IMR-90 (cell line): ENCODE measurements at regions not wholly inside any gene's neighbourhood (a gene's known extent, or its start where the extent isn't known, plus 50 kb on each side); places are given as distances from the start of the nearest gene placed in this dataset.

Experiments used
- ATAC-seq: fragments of 200-7000 bp; cut with Tn5 transposase; 2 replicates; pipeline ENCODE4 v1.9.1; 2020; ENCODE audit warnings: low read depth, mild to moderate bottlenecking, moderate library complexity
- BruUV-seq: library from RNA; stranded (reverse); fragments of 400-500 nt; replicated peaks from 2 replicates; lab custom pipeline; 2021; lab: Mats Ljungman, UMichigan
- CTCF ChIA-PET: fragments of 300-600 bp; formaldehyde crosslinking; extraction: SDS; loops from one replicate; lab custom pipeline; 2021; ENCODE audit warnings: antibody characterized with exemption; lab: Yijun Ruan, JAX
- POLR2A ChIA-PET: fragments of 300-600 bp; sonication (Branson Sonifier 250); formaldehyde crosslinking; loops from one replicate; lab custom pipeline; 2022; ENCODE audit warnings: antibody characterized with exemption; ENCODE audit not compliant: unreplicated experiment; lab: Charles Lee
- DNase-seq: peaks from one replicate; pipeline ENCODE4 v3.0.0; 2013
- H2AFZ ChIP-seq: replicated peaks from 2 replicates; pipeline ENCODE3; 2013; ENCODE audit warnings: low read length, mild to moderate bottlenecking; ENCODE audit not compliant: poor library complexity
- H2AK5ac ChIP-seq: 2 replicates; pipeline ENCODE4 v1.6.1; 2013; ENCODE audit warnings: low read depth, low read length, inconsistent platforms
- H2AK9ac ChIP-seq: replicated peaks from 2 replicates; pipeline ENCODE3; 2013; ENCODE audit warnings: mild to moderate bottlenecking, low read depth, low read length, moderate library complexity; ENCODE audit not compliant: poor library complexity
- H2BK120ac ChIP-seq: 2 replicates; pipeline ENCODE4 v1.6.1; 2013; ENCODE audit warnings: low read depth, low read length, inconsistent platforms
- H2BK15ac ChIP-seq: 3 replicates; pipeline ENCODE4 v1.6.1; 2013; ENCODE audit warnings: low read depth, low read length, inconsistent platforms
- H2BK20ac ChIP-seq: 2 replicates; pipeline ENCODE4 v1.6.1; 2013; ENCODE audit warnings: low read depth, mild to moderate bottlenecking, inconsistent platforms, low read length, moderate library complexity
- H2BK5ac ChIP-seq: 2 replicates; pipeline ENCODE4 v1.6.1; 2013; ENCODE audit warnings: mild to moderate bottlenecking, low read depth, low read length, inconsistent platforms; ENCODE audit not compliant: poor library complexity, severe bottlenecking
- H3K14ac ChIP-seq: replicated peaks from 2 replicates; pipeline ENCODE4 v1.6.1; 2013; ENCODE audit warnings: low read depth, low read length, inconsistent platforms
- H3K18ac ChIP-seq: 2 replicates; pipeline ENCODE4 v1.6.1; 2013; ENCODE audit warnings: low read depth, low read length, control low read depth
- H3K23ac ChIP-seq: 2 replicates; pipeline ENCODE4 v1.6.1; 2013; ENCODE audit warnings: low read depth, low read length, inconsistent platforms
- H3K27ac ChIP-seq: 2 replicates; pipeline ENCODE4 v1.5.1; 2013; ENCODE audit warnings: mild to moderate bottlenecking, control low read depth, low read length; ENCODE audit not compliant: insufficient read depth
- H3K27me3 ChIP-seq: 2 replicates; pipeline ENCODE4 v1.6.1; 2013; ENCODE audit warnings: low read length; ENCODE audit not compliant: control insufficient read depth, insufficient read depth
- H3K36me3 ChIP-seq: 2 replicates; pipeline ENCODE4 v1.6.1; 2013; ENCODE audit warnings: low read length, mixed read lengths; ENCODE audit not compliant: control insufficient read depth, insufficient read depth
- H3K4ac ChIP-seq: 2 replicates; pipeline ENCODE4 v1.6.1; 2013; ENCODE audit warnings: low read depth, low read length, inconsistent platforms
- H3K4me1 ChIP-seq: 2 replicates; pipeline ENCODE4 v1.6.1; 2013; ENCODE audit warnings: low read length, mixed read lengths; ENCODE audit not compliant: control insufficient read depth, insufficient read depth
- H3K4me2 ChIP-seq: 2 replicates; pipeline ENCODE4 v1.6.1; 2013; ENCODE audit warnings: low read depth, mild to moderate bottlenecking, control low read depth, low read length, moderate library complexity
- H3K4me3 ChIP-seq: 2 replicates; pipeline ENCODE4 v1.5.1; 2013; ENCODE audit warnings: low read depth, mild to moderate bottlenecking, control low read depth, low read length, moderate library complexity; ENCODE audit not compliant: insufficient read depth
- H3K56ac ChIP-seq: 2 replicates; pipeline ENCODE4 v1.6.1; 2013; ENCODE audit warnings: low read length, inconsistent platforms; ENCODE audit not compliant: insufficient read depth; ENCODE audit errors: extremely low read depth
- H3K79me1 ChIP-seq, 2 experiments: 2 replicates each; pipeline ENCODE4 v1.6.1; 2013; ENCODE audit warnings: low read length in 2 of 2, inconsistent platforms in 1 of 2, low read depth in 1 of 2
- H3K9ac ChIP-seq: 2 replicates; pipeline ENCODE4 v1.6.1; 2013; ENCODE audit warnings: low read depth, low read length, control low read depth
- H3K9me1 ChIP-seq: 2 replicates; pipeline ENCODE4 v1.6.1; 2013; ENCODE audit warnings: low read length, inconsistent platforms; ENCODE audit not compliant: insufficient read depth
- H3K9me3 ChIP-seq: 2 replicates; pipeline ENCODE4 v1.6.1; 2013; ENCODE audit warnings: low read length; ENCODE audit not compliant: control insufficient read depth, insufficient read depth
- H4K20me1 ChIP-seq: 2 replicates; pipeline ENCODE4 v1.6.1; 2013; ENCODE audit warnings: low read length, inconsistent platforms; ENCODE audit not compliant: insufficient read depth
- H4K5ac ChIP-seq: 2 replicates; pipeline ENCODE4 v1.6.1; 2013; ENCODE audit warnings: mild to moderate bottlenecking, low read depth, low read length, control low read depth
- H4K8ac ChIP-seq, 2 experiments: 2 replicates each; pipeline ENCODE4 v1.6.1; 2013; ENCODE audit warnings: low read depth in 2 of 2, low read length in 2 of 2, control low read depth in 1 of 2, inconsistent platforms in 1 of 2
- H4K91ac ChIP-seq: 2 replicates; pipeline ENCODE4 v1.6.1; 2013; ENCODE audit warnings: low read depth, low read length, inconsistent platforms; ENCODE audit not compliant: insufficient read depth
- BHLHE40 ChIP-seq: fragments of 150-350 bp; IDR thresholded peaks from 2 replicates; pipeline ENCODE4 v1.6.1; 2016; ENCODE audit warnings: mild to moderate bottlenecking, low read depth, low read length
- MXI1 ChIP-seq: IDR thresholded peaks from 2 replicates; pipeline ENCODE4 v1.6.1; 2012; ENCODE audit warnings: low read depth, mild to moderate bottlenecking, low read length, moderate library complexity, borderline replicate concordance
- POLR2A ChIP-seq: IDR thresholded peaks from 2 replicates; pipeline ENCODE4 v1.6.1; 2012; ENCODE audit warnings: mild to moderate bottlenecking, low read depth, low read length
- RFX5 ChIP-seq: IDR thresholded peaks from 2 replicates; pipeline ENCODE4 v1.8.0; 2012; ENCODE audit warnings: low read depth, mild to moderate bottlenecking, low read length, moderate library complexity
- USF2 ChIP-seq: fragments of 150-350 bp; IDR thresholded peaks from 2 replicates; pipeline ENCODE4 v1.6.1; 2017; ENCODE audit warnings: mild to moderate bottlenecking, antibody characterized with exemption, low read length, low read depth
- WGBS, 2 experiments: methylation state at CpG; one replicate each; pipeline versions ENCODE4 v1.1.5 to v1.1.7; 2013; ENCODE audit warnings: missing lambda C conversion rate in 2 of 2; ENCODE audit not compliant: insufficient read length in 1 of 2; ENCODE audit errors: extremely low coverage in 2 of 2; 5-methylcytosine and 5-hydroxymethylcytosine counted together
- dilution Hi-C: fragments of 300-500 bp; cut with HindIII; formaldehyde crosslinking; loops from one replicate; pipeline ENCODE4 v1.14.3; 2018; ENCODE audit warnings: low sequenced_read_pairs; ENCODE audit not compliant: unreplicated experiment
- in situ Hi-C: fragments of 300-500 bp; cut with MboI; formaldehyde crosslinking; loops from 3 replicates; pipeline ENCODE4 v1.14.3; 2019; ENCODE audit warnings: low sequenced_read_pairs, inconsistent platforms, mixed read lengths
- intact Hi-C: fragments of 100-400 bp; cut with micrococcal nuclease; formaldehyde crosslinking; loops from 2 replicates; pipeline ENCODE4 v1.10.0; 2022

GRCh38 chr5:135221696-135222095 lies 177.3 kb downstream of the MACROH2A1 start:
- in situ Hi-C loops = no loop called here

More at GRCh38 chr5:135221696-135222095, 177.3 kb downstream of the MACROH2A1 start:
- ChIA-PET POLR2A (no interaction called here), CTCF (no interaction called here)
- H2BK20ac ChIP-seq = no peak overlapping the region; the same call in 1 of the 2 replicates
- H3K18ac ChIP-seq = no peak overlapping the region
- BruUV-seq = no TSS peak
- no peaks in the 10 kb centered on the region for H3K36me3 ChIP-seq
- H2BK15ac ChIP-seq = no peak overlapping the region; the same call in 1 of the 3 replicates
- no peak overlapping the region for H3K4me2 ChIP-seq
- peak overlapping the region; percentile 35; the same call in 1 of the 2 replicates for H3K4ac ChIP-seq
- 0 out of 2 replicates have a peak overlapping the region, but pooled peaks have one; percentile 17 for H3K14ac ChIP-seq
- no peak overlapping the region for H4K5ac ChIP-seq
- H3K79me1 ChIP-seq = peaks cover 0 to 4% of the 10 kb centered on the region in 2 experiments; a peak in 1 of 4 replicates
- DNase-seq (no peak), ATAC-seq (no peak)
- no peak overlapping the region for H3K56ac ChIP-seq
- no peak overlapping the region for H3K4me3 ChIP-seq
- H3K9me3 ChIP-seq = no peaks in the 10 kb centered on the region
- dilution Hi-C loops = no loop called here
- peaks cover 2% of the 10 kb centered on the region; the same call in 1 of the 2 replicates for H3K4me1 ChIP-seq
- peaks cover 5% of the 10 kb centered on the region; the same call in 1 of the 2 replicates for H3K27me3 ChIP-seq
- TF ChIP-seq USF2 = no peak
- no peak for TF ChIP-seq POLR2A
- no peak for TF ChIP-seq RFX5
- no peak for TF ChIP-seq BHLHE40
- TF ChIP-seq MXI1 = no peak
- H2BK5ac ChIP-seq = no peak overlapping the region
- no peak overlapping the region for H3K27ac ChIP-seq
- no peak overlapping the region for H4K91ac ChIP-seq
- no peak overlapping the region for H3K23ac ChIP-seq
- intact Hi-C loops = no loop called here
- peaks cover 7% of the 10 kb centered on the region; the same call in 1 of the 2 replicates for H3K9me1 ChIP-seq
- H2AK5ac ChIP-seq = no peak overlapping the region
- no peak overlapping the region for H2AFZ ChIP-seq
- no peak overlapping the region for H2BK120ac ChIP-seq
- WGBS, 2 experiments = no CpG with 5 or more reads among the region's 2 CpGs
- no peak overlapping the region for H2AK9ac ChIP-seq
- no peaks in the 10 kb centered on the region for H4K20me1 ChIP-seq
- no peak overlapping the region for H4K8ac ChIP-seq
- no peak overlapping the region for H3K9ac ChIP-seq
